OCI-LY1 (cell line): ENCODE measurements at regions not wholly inside any gene's neighbourhood (a gene's known extent, or its start where the extent isn't known, plus 50 kb on each side); places are given as distances from the start of the nearest gene placed in this dataset.

Experiments
- H2AFZ ChIP-seq: fragments of 200-600 bp; sonication (generic), shearing (Covaris generic); 2 replicates; pipeline ENCODE4 v1.6.0; 2014; ENCODE audit warnings: antibody characterized with exemption, mild to moderate bottlenecking, low read length
- H3F3A ChIP-seq: fragments of 200-600 bp; sonication (generic), shearing (Covaris generic); 2 replicates; pipeline ENCODE4 v1.6.0; 2014; ENCODE audit warnings: mild to moderate bottlenecking, antibody characterized with exemption, low read length, moderate library complexity; ENCODE audit not compliant: insufficient read depth
- H3K27ac ChIP-seq: fragments of 200-600 bp; sonication (generic); 2 replicates; pipeline ENCODE4 v1.5.1; 2014; ENCODE audit warnings: low read length, mixed run types, mild to moderate bottlenecking, low read depth; ENCODE audit not compliant: poor library complexity, severe bottlenecking
- H3K27me3 ChIP-seq: fragments of 200-600 bp; sonication (generic); 2 replicates; pipeline ENCODE4 v1.6.0; 2014; ENCODE audit warnings: antibody characterized with exemption, mild to moderate bottlenecking, low read length, moderate library complexity; ENCODE audit not compliant: insufficient read depth
- H3K36me3 ChIP-seq: fragments of 200-600 bp; sonication (generic); 2 replicates; pipeline ENCODE4 v1.6.1; 2014; ENCODE audit warnings: mild to moderate bottlenecking, antibody characterized with exemption, low read length, moderate library complexity, mixed read lengths; ENCODE audit not compliant: insufficient read depth
- H3K4me1 ChIP-seq: fragments of 200-600 bp; sonication (generic); 2 replicates; pipeline ENCODE4 v1.5.1; 2014; ENCODE audit warnings: mild to moderate bottlenecking, low read length, moderate library complexity; ENCODE audit not compliant: insufficient read depth, severe bottlenecking
- H3K4me2 ChIP-seq: fragments of 200-600 bp; sonication (generic), shearing (Covaris generic); 2 replicates; pipeline ENCODE4 v1.6.1; 2014; ENCODE audit warnings: low read length
- H3K4me3 ChIP-seq: fragments of 200-600 bp; sonication (generic); 2 replicates; pipeline ENCODE4 v1.5.1; 2014; ENCODE audit warnings: low read length, low read depth, mild to moderate bottlenecking, mixed read lengths; ENCODE audit not compliant: poor library complexity, severe bottlenecking
- H3K79me2 ChIP-seq: fragments of 200-600 bp; shearing (Covaris generic); 2 replicates; pipeline ENCODE4 v1.6.1; 2016; ENCODE audit warnings: mixed run types, low read length, mixed read lengths; ENCODE audit not compliant: insufficient read depth
- H3K9ac ChIP-seq: fragments of 200-600 bp; sonication (generic), shearing (Covaris generic); 2 replicates; pipeline ENCODE4 v1.6.1; 2014; ENCODE audit warnings: mild to moderate bottlenecking, low read length, mixed read lengths
- H3K9me2 ChIP-seq: fragments of 200-600 bp; sonication (generic), shearing (Covaris generic); 2 replicates; pipeline ENCODE4 v1.6.1; 2014; ENCODE audit warnings: low read depth, mild to moderate bottlenecking, low read length, mixed read lengths
- H3K9me3 ChIP-seq: fragments of 200-600 bp; shearing (Covaris generic); 2 replicates; pipeline ENCODE4 v1.6.1; 2014; ENCODE audit warnings: low read length, mixed read lengths
- H4K20me1 ChIP-seq: fragments of 200-600 bp; sonication (generic), shearing (Covaris generic); 2 replicates; pipeline ENCODE4 v1.6.0; 2016; ENCODE audit warnings: mild to moderate bottlenecking, low read length; ENCODE audit not compliant: insufficient read depth
- CTCF ChIP-seq: fragments of 200-600 bp; sonication (generic), shearing (Covaris generic); IDR thresholded peaks from 2 replicates; pipeline ENCODE4 v1.5.1; 2017; ENCODE audit warnings: mild to moderate bottlenecking, antibody characterized with exemption, low read length, moderate library complexity, mixed read lengths
- EZH2 ChIP-seq: fragments of 200-600 bp; sonication (generic), shearing (Covaris generic); IDR thresholded peaks from 2 replicates; pipeline ENCODE4 v1.8.0; 2017; ENCODE audit warnings: borderline replicate concordance, mixed run types, mild to moderate bottlenecking, antibody characterized with exemption, low read length, moderate library complexity, mixed read lengths

GRCh38 chr6:168741942-168742782 is 301.2 kb downstream of the SMOC2 start:
- Histone ChIP-seq H2AFZ (no peak overlapping the region), H3F3A (no peaks in the 10 kb centered on the region), H3K9me2 (no peaks in the 10 kb centered on the region), H3K27ac (no peak overlapping the region), H3K9ac (no peak overlapping the region), H3K79me2 (no peaks in the 10 kb centered on the region), H3K27me3 (no peaks in the 10 kb centered on the region), H3K4me1 (no peaks in the 10 kb centered on the region), H3K36me3 (no peaks in the 10 kb centered on the region), H3K9me3 (no peaks in the 10 kb centered on the region), H3K4me2 (no peak overlapping the region), H3K4me3 (no peak overlapping the region), H4K20me1 (no peaks in the 10 kb centered on the region)
- no peak for TF ChIP-seq EZH2
- TF ChIP-seq CTCF: no peak

DNA sequence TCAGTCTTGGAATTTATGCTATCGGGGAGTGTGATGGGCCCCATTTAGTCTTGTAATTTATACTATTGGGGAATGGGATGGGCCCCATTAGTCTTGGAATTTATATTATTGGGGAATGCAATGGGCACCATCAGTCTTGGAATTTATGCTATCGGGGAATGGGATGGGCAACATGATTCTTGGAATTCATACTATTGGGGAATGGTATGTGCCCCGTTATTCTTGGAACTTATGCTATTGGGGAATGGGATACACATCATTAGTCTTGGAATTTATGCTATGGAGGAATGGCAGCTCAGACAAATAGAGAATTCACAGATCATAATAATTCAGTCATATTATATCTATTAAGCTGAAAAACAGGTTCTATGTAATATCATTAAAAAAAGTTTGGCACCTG is 300.3 kb downstream of the SMOC2 start:
- Histone ChIP-seq H3K9ac (no peak overlapping the region), H2AFZ (no peak overlapping the region), H4K20me1 (no peaks in the 10 kb centered on the region), H3K27me3 (no peaks in the 10 kb centered on the region), H3K4me3 (no peak overlapping the region), H3K4me2 (no peak overlapping the region), H3F3A (no peaks in the 10 kb centered on the region), H3K4me1 (no peaks in the 10 kb centered on the region), H3K79me2 (no peaks in the 10 kb centered on the region), H3K36me3 (no peaks in the 10 kb centered on the region), H3K9me2 (no peaks in the 10 kb centered on the region), H3K27ac (no peak overlapping the region), H3K9me3 (no peaks in the 10 kb centered on the region)
- TF ChIP-seq EZH2 (no peak), CTCF (no peak)

DNA sequence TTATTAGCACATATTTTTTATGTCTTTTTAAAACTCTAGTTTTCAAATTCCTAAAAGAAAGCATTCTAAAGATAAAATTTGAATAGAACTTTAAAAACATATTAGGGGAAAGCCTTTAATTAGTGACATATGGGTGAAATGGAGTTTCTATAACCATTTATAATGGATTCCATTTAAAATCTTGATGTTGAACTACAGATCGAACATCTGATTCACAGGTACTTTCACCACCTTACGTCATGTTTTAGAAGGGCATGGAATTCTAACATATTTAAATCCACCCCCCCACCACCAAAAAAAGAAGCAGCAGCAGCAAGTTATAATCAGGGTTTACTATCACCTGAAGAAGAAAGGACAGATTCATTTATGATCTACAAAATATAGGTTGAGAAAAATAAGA is 298.4 kb downstream of the SMOC2 start:
- Histone ChIP-seq H3F3A (no peaks in the 10 kb centered on the region), H3K9ac (no peak overlapping the region), H3K36me3 (no peaks in the 10 kb centered on the region), H3K27ac (no peak overlapping the region), H3K4me1 (no peaks in the 10 kb centered on the region), H3K9me3 (no peaks in the 10 kb centered on the region), H3K9me2 (no peaks in the 10 kb centered on the region), H2AFZ (no peak overlapping the region), H3K4me2 (no peak overlapping the region), H3K4me3 (no peak overlapping the region), H3K27me3 (no peaks in the 10 kb centered on the region), H3K79me2 (no peaks in the 10 kb centered on the region), H4K20me1 (no peaks in the 10 kb centered on the region)
- TF ChIP-seq EZH2 (no peak), CTCF (no peak)
